ENCODE measurements at regions not wholly inside any gene's neighbourhood (a gene's known extent, or its start where the extent isn't known, plus 50 kb on each side); places are given as distances from the start of the nearest gene placed in this dataset.
"Not testable (repeated sequence)": the region's sequence is repeated elsewhere in the genome, so short reads cannot be mapped to it uniquely, and the experiment has no call there.

DNA sequence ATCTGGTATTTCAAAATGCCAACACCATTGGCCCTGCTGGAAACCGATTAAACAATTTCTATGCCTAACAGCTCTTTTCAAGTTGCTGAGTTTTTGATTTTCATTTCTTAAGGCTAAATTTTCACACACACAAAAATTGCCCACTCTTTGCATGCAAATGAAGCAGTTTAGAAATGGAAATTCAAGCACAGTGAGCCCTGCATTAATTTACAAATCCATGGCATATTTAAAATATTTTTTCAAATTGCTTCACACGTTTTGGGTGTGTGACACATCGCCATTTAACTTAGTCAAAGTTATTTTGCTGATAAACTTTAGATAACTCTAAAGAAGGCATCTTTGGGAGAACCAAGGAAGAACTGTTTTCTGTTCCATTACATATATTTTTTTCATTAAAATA, 184.8 kb downstream of the TXNL1 start:
- ATAC-seq (replicated peaks) = no peak
- Mint-ChIP-seq H3K4me3 (no peak overlapping the region), H3K27ac (no peak overlapping the region), H3K4me1 (ENCODE audit: low read depth in 2 of 2) (no peaks in the 10 kb centered on the region), H3K27me3 (no peaks in the 10 kb centered on the region), H3K9me3 (peaks cover 0 to 6% of the 10 kb centered on the region in 2 donors), H3K36me3 (ENCODE audit: insufficient read depth) (no peaks in the 10 kb centered on the region)
- DNase-seq = no peak

DNA sequence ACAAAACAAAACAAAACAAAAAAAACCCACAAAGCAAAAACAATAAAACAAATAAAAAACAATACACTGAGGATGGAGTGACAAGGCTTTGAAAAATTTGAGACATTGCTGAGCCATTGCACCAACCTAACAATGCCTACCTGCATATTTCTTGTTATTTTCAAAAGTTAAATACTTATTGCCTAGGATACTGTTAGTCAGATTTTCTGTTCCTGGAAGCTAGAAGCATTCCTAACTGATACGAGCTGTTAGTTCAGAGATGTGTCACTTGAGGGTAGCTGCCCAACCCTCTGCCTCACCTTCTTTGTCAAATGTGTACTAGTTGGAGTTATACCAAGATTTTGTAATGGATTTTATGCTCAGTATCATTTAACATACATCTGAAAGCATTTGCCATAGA, 187.2 kb downstream of the TXNL1 start:
- Mint-ChIP-seq H3K9me3 (peaks cover 0 to 6% of the 10 kb centered on the region in 2 donors), H3K4me3 (no peak overlapping the region), H3K36me3 (ENCODE audit: insufficient read depth) (peaks cover 4% of the 10 kb centered on the region), H3K27me3 (no peaks in the 10 kb centered on the region), H3K4me1 (ENCODE audit: low read depth in 2 of 2) (no peaks in the 10 kb centered on the region), H3K27ac (no peak overlapping the region)
- no peak for ATAC-seq (replicated peaks)
- DNase-seq = no peak

GRCh38 chr18:56448751-56449150, 189.6 kb downstream of the TXNL1 start:
- H3K4me1 Mint-ChIP-seq (ENCODE audit: low read depth in 2 of 2) = no peaks in the 10 kb centered on the region
- H3K27ac Mint-ChIP-seq = no peak overlapping the region
- peaks cover 4% of the 10 kb centered on the region for H3K36me3 Mint-ChIP-seq (ENCODE audit: insufficient read depth)
- H3K4me3 Mint-ChIP-seq = no peak overlapping the region
- DNase-seq (no peak), ATAC-seq (replicated peaks) (no peak)
- H3K9me3 Mint-ChIP-seq = peaks cover 0 to 6% of the 10 kb centered on the region in 2 donors
- no peaks in the 10 kb centered on the region for H3K27me3 Mint-ChIP-seq

DNA sequence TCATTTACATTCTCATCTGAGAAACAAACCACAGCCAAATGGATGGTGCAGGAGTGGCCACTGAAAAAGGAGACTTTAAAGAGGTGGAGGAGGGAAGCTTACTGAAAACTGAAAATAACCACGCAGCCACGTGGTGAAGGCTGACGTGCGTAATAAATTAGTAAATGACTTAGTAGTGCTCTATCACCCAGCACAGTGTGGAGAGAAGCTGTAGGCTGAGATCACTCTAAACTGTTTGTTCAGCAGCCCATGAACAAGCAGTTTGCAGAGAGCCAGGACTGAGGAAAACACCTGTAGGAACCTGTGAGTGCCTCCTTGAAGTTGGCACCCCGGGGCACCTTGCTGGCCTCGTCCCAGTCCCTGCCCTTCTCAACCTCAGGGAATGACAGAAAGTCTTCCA, 193.0 kb downstream of the TXNL1 start:
- no peak for DNase-seq
- H3K27me3 Mint-ChIP-seq = no peaks in the 10 kb centered on the region
- peaks cover 0 to 2% of the 10 kb centered on the region in 2 donors for H3K9me3 Mint-ChIP-seq
- H3K36me3 Mint-ChIP-seq (ENCODE audit: insufficient read depth) = peaks cover 4% of the 10 kb centered on the region
- H3K27ac Mint-ChIP-seq = no peak overlapping the region
- ATAC-seq (replicated peaks) = no peak
- no peaks in the 10 kb centered on the region for H3K4me1 Mint-ChIP-seq (ENCODE audit: low read depth in 2 of 2)
- H3K4me3 Mint-ChIP-seq = no peak overlapping the region

DNA sequence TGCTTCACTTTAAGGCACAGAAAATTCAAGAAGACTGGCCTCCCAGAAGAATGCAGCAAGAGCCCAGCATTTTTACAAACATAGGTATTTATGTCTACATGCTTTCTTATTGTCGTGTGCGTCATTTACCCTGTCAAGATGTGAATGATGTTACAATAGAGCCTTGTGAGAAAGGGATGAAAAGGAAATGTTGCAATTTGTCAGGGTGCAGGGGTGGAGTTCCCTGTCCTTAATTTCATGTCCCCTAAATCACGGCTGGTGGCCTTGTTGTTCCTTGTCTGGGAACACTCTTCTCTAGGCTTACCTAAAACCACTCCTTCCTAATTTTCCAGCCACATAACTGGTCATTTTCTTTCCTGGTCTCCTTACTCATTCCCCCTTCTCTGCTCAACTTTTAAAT, 194.2 kb downstream of the TXNL1 start:
- Mint-ChIP-seq H3K4me1 (ENCODE audit: low read depth in 2 of 2) (no peaks in the 10 kb centered on the region), H3K9me3 (peaks cover 0 to 3% of the 10 kb centered on the region in 2 donors), H3K27ac (no peak overlapping the region), H3K4me3 (no peak overlapping the region), H3K27me3 (no peaks in the 10 kb centered on the region), H3K36me3 (ENCODE audit: insufficient read depth) (peaks cover 4% of the 10 kb centered on the region)
- no peak for ATAC-seq (replicated peaks)
- DNase-seq = no peak

DNA sequence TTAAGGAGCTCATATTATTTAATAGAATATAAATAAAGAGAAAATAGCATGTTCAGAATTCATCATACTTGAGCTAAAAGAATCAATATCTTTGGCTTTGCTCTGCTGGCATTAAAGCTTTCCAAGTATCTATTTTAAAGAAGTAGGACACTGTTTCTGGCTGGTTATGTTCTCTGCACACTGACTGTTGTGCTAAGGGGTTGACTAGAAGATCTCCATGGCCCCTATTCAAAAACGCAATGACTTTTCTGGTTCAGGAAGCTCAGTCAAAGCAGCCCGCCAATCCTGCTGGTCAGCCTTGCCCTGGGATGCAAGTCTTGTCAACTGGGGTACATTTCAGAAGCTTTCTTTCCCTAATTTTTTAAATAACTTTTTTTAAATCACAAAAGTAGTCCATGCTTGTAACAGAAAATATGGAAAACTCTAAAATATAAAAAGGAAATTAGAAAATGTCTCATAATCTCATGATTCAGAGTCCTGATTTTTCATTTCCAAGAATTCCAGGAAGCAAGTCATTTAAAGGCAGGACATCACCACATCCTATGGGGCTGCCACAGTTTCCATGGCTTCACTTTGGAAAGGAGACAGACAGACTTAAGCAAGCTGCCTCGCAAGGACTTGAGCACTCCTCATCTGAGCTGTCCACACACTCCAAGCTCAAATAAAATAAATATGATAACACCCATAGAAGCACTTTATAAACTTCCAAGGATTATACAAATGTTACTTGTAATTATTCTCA, 195.1 kb downstream of the TXNL1 start:
- no peaks in the 10 kb centered on the region for H3K4me1 Mint-ChIP-seq (ENCODE audit: low read depth in 2 of 2)
- H3K36me3 Mint-ChIP-seq (ENCODE audit: insufficient read depth) = peaks cover 4% of the 10 kb centered on the region
- DNase-seq (no peak), ATAC-seq (replicated peaks) (no peak)
- no peak overlapping the region for H3K27ac Mint-ChIP-seq
- H3K27me3 Mint-ChIP-seq = no peaks in the 10 kb centered on the region
- H3K4me3 Mint-ChIP-seq = no peak overlapping the region
- H3K9me3 Mint-ChIP-seq = peaks cover 0 to 3% of the 10 kb centered on the region in 2 donors

DNA sequence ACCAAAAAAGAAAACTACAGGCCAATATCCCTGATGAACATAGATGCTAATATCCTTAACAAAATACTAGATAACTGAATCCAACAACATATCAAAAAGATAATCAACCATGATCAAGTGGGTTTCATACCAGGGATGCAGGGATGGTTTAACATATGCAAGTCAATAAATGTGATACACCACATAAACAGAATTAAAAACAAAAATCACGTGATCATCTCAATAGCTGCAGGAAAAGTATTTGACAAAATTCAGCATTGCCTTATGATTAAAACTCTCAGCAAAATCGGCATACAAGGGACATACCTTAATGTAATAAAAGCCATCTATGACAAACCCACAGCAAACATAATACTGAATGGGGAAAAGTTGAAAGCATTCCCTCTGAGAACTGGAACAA, 199.9 kb downstream of the TXNL1 start:
- not testable (repeated sequence) for ATAC-seq (replicated peaks); H3K27ac Mint-ChIP-seq; H3K4me1 Mint-ChIP-seq (ENCODE audit: low read depth in 2 of 2); H3K9me3 Mint-ChIP-seq; DNase-seq; H3K36me3 Mint-ChIP-seq (ENCODE audit: insufficient read depth); H3K4me3 Mint-ChIP-seq; H3K27me3 Mint-ChIP-seq

DNA sequence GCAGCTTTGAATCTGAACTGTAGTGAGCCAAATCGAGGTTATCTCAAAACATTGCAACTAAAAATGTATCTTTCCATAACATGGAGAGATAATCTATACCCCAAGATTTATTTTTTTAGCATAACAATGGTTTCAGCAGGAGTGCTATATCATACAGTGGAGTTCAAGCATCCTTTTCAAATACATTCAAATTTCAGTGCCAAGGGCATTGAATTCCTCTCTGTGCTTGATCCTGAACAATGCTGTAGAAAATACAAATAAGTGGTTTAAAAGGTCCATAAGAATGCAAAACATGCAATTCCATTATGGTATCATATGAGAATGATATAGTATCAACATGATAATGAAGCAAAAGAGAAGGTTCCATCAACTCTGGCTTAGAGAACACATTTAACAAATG, 201.7 kb downstream of the TXNL1 start:
- ATAC-seq (replicated peaks) (no peak), DNase-seq (no peak)
- H3K27ac Mint-ChIP-seq = no peak overlapping the region
- no peaks in the 10 kb centered on the region for H3K27me3 Mint-ChIP-seq
- no peaks in the 10 kb centered on the region for H3K4me1 Mint-ChIP-seq (ENCODE audit: low read depth in 2 of 2)
- H3K9me3 Mint-ChIP-seq = peaks cover 6 to 15% of the 10 kb centered on the region in 2 donors
- no peak overlapping the region for H3K4me3 Mint-ChIP-seq
- H3K36me3 Mint-ChIP-seq (ENCODE audit: insufficient read depth) = no peaks in the 10 kb centered on the region

DNA sequence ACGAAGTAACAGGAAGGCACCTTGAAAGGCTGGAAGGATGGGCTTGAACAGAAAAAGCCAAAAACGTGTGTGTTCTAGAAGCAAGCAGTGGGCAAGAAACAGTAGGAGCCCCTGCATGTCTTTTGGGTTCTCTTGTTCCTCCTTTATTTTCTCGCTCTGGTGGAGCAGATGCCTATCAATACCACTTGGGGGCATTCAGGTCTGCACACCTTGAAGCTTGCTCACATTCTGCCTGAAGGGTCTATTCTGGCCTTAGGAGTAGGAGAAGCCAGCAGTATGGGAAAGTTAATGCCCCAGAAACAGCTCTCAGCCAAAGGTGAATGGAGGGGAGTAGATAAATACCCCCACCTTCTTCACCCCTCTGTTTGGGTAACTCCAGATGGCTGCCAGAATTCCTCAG, 204.5 kb downstream of the TXNL1 start:
- Mint-ChIP-seq H3K4me1 (ENCODE audit: low read depth in 2 of 2) (no peaks in the 10 kb centered on the region), H3K27me3 (no peaks in the 10 kb centered on the region), H3K27ac (no peak overlapping the region), H3K4me3 (no peak overlapping the region), H3K36me3 (ENCODE audit: insufficient read depth) (no peaks in the 10 kb centered on the region), H3K9me3 (peaks cover 4 to 15% of the 10 kb centered on the region in 2 donors)
- DNase-seq (no peak), ATAC-seq (replicated peaks) (no peak)

DNA sequence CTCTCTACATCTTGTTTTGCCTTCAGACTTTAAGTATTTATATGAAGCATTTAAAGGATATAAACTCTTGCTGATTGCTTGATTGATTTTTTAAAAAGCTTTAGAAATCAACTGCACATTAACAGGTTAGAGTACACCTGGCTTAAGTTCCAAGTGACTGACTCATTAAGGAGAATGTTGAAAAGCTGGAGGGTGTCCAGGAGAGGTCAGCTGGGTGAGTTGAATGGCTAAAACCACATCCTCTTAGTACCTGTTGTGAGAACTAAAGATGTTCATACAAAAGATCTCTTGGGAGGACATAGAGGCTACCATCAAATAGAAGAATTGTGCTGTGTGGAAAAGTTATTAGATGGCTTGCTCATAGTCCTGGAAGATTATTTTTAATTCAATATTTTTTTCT, 206.8 kb downstream of the TXNL1 start:
- ATAC-seq (replicated peaks) (no peak), DNase-seq (no peak)
- Mint-ChIP-seq H3K36me3 (ENCODE audit: insufficient read depth) (no peaks in the 10 kb centered on the region), H3K4me1 (ENCODE audit: low read depth in 2 of 2) (no peaks in the 10 kb centered on the region), H3K27me3 (no peaks in the 10 kb centered on the region), H3K9me3 (peaks cover 6 to 15% of the 10 kb centered on the region in 2 donors), H3K27ac (no peak overlapping the region), H3K4me3 (no peak overlapping the region)

GRCh38 chr18:56423626-56424025, 214.8 kb downstream of the TXNL1 start:
- DNase-seq (no peak), ATAC-seq (replicated peaks) (no peak)
- Mint-ChIP-seq H3K36me3 (ENCODE audit: insufficient read depth) (no peaks in the 10 kb centered on the region), H3K4me1 (ENCODE audit: low read depth in 2 of 2) (no peaks in the 10 kb centered on the region), H3K27me3 (no peaks in the 10 kb centered on the region), H3K4me3 (no peak overlapping the region), H3K27ac (no peak overlapping the region), H3K9me3 (peaks cover 1 to 6% of the 10 kb centered on the region in 2 donors)

DNA sequence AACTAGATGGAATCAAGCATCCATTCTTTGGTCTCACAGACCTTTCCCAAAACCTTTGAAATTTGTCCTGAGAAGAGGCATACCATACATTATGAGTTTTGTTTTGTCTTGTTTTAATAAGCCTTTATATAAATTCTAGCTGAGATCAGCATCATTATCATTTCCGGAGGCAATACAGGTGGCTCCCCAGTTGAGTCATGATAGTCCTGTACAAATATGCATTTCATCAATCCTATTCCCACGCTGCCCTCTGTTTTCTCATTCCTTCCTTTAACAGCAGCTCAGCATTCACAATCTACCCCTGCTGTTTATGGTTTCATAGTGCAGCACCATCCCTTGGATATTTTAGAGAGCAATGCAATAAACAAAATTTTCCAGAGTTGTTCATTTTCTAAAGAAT, 216.7 kb downstream of the TXNL1 start:
- H3K27ac Mint-ChIP-seq = no peak overlapping the region
- peaks cover under 1 to 8% of the 10 kb centered on the region in 2 donors for H3K9me3 Mint-ChIP-seq
- no peak for DNase-seq
- H3K36me3 Mint-ChIP-seq (ENCODE audit: insufficient read depth) = no peaks in the 10 kb centered on the region
- H3K27me3 Mint-ChIP-seq = no peaks in the 10 kb centered on the region
- no peak for ATAC-seq (replicated peaks)
- no peak overlapping the region for H3K4me3 Mint-ChIP-seq
- no peaks in the 10 kb centered on the region for H3K4me1 Mint-ChIP-seq (ENCODE audit: low read depth in 2 of 2)

DNA sequence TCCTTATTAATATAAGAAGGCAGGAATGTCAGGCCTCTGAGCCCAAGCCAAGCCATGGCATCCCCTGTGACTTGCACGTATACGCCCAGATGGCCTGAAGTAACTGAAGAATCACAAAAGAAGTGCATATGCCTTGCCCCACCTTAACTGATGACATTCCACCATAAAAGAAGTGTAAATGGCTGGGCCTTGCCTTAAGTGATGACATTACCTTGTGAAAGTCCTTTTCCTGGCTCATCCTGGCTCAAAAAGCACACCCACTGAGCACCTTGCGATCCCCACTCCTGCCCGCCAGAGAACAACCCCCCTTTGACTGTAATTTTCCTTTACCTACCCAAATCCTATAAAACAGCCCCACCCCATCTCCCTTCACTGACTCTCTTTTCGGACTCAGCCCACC, 217.5 kb downstream of the TXNL1 start:
- not testable (repeated sequence) for ATAC-seq (replicated peaks); H3K36me3 Mint-ChIP-seq (ENCODE audit: insufficient read depth)

GRCh38 chr18:56414357-56414756, 224.0 kb downstream of the TXNL1 start:
- H3K27ac Mint-ChIP-seq = no peak overlapping the region

More for the DNA sequence above, 217.5 kb downstream of the TXNL1 start:
- not testable (repeated sequence) for H3K4me1 Mint-ChIP-seq (ENCODE audit: low read depth in 2 of 2); DNase-seq; H3K27ac Mint-ChIP-seq; H3K27me3 Mint-ChIP-seq; H3K4me3 Mint-ChIP-seq
- peaks cover 5 to 16% of the 10 kb centered on the region in 2 donors for H3K9me3 Mint-ChIP-seq

More at GRCh38 chr18:56414357-56414756, 224.0 kb downstream of the TXNL1 start:
- peaks cover 9 to 10% of the 10 kb centered on the region in 2 donors for H3K9me3 Mint-ChIP-seq
- ATAC-seq (replicated peaks) (no peak), DNase-seq (no peak)
- no peaks in the 10 kb centered on the region for H3K27me3 Mint-ChIP-seq
- no peaks in the 10 kb centered on the region for H3K36me3 Mint-ChIP-seq (ENCODE audit: insufficient read depth)
- H3K4me3 Mint-ChIP-seq = no peak overlapping the region
- H3K4me1 Mint-ChIP-seq (ENCODE audit: low read depth in 2 of 2) = no peaks in the 10 kb centered on the region
